ENCODE measurements at regions not wholly inside any gene's neighbourhood (a gene's known extent, or its start where the extent isn't known, plus 50 kb on each side); places are given as distances from the start of the nearest gene placed in this dataset.
"Not testable (repeated sequence)": the region's sequence is repeated elsewhere in the genome, so short reads cannot be mapped to it uniquely, and the experiment has no call there.

- no peaks in the 10 kb centered on the region for H3K4me1 Mint-ChIP-seq
- no peak for ATAC-seq (replicated peaks)
- no peak overlapping the region for H3K4me3 Mint-ChIP-seq
- no peak overlapping the region for H3K27ac Mint-ChIP-seq
- H3K9me3 Mint-ChIP-seq, result no peaks in the 10 kb centered on the region
- no peaks in the 10 kb centered on the region for H3K27me3 Mint-ChIP-seq
- DNase-seq, result no peak
- no peaks in the 10 kb centered on the region for H3K36me3 Mint-ChIP-seq
These were observed 84.9 kb upstream of the CARMIL1 start for GRCh38 chr6:25194172-25194678.

- Mint-ChIP-seq H3K36me3 (no peaks in the 10 kb centered on the region), H3K9me3 (no peaks in the 10 kb centered on the region), H3K27ac (no peak overlapping the region), H3K4me1 (no peaks in the 10 kb centered on the region), H3K27me3 (no peaks in the 10 kb centered on the region), H3K4me3 (no peak overlapping the region)
- ATAC-seq (replicated peaks) (no peak), DNase-seq (no peak)
These were observed 82.7 kb upstream of the CARMIL1 start for GRCh38 chr6:25196464-25196863.

GRCh38 chr6:25197111-25197510 lies 82.1 kb upstream of the CARMIL1 start:
- Mint-ChIP-seq H3K27me3 (no peaks in the 10 kb centered on the region), H3K4me1 (no peaks in the 10 kb centered on the region), H3K9me3 (no peaks in the 10 kb centered on the region), H3K4me3 (no peak overlapping the region), H3K27ac (no peak overlapping the region), H3K36me3 (no peaks in the 10 kb centered on the region)
- no peak for ATAC-seq (replicated peaks)
- no peak for DNase-seq

- Mint-ChIP-seq H3K4me1 (no peaks in the 10 kb centered on the region), H3K4me3 (no peak overlapping the region), H3K27me3 (peaks cover 4 to 5% of the 10 kb centered on the region in 2 donors), H3K9me3 (no peaks in the 10 kb centered on the region), H3K36me3 (no peaks in the 10 kb centered on the region), H3K27ac (no peak overlapping the region)
- DNase-seq (no peak), ATAC-seq (replicated peaks) (no peak)
These were observed 79.6 kb upstream of the CARMIL1 start for GRCh38 chr6:25199544-25199943.

DNA sequence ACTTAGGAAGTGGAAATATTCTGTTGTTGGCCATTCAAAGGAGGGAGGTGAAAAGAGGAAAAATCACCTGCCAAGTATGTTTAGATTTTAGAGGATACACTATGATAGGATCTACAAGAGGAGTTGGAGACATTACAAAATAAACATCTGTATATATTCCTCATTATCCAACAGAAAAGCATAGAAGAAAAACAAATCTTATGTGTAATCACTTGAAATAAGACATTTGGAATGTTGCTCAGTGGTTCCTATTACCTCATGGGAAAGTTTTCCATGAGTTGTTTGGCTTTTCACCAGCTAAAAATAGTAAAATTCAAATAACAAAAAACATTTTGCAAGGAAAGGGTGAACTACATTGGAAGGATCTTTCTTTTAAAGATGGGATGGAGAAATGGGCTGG lies 76.7 kb upstream of the CARMIL1 start:
- no peaks in the 10 kb centered on the region for H3K36me3 Mint-ChIP-seq
- H3K27me3 Mint-ChIP-seq, result peaks cover 4 to 5% of the 10 kb centered on the region in 2 donors
- H3K27ac Mint-ChIP-seq, result no peak overlapping the region
- H3K4me3 Mint-ChIP-seq, result no peak overlapping the region
- H3K9me3 Mint-ChIP-seq, result peaks cover 0 to 2% of the 10 kb centered on the region in 2 donors
- H3K4me1 Mint-ChIP-seq, result no peaks in the 10 kb centered on the region
- ATAC-seq (replicated peaks), result no peak
- no peak for DNase-seq

GRCh38 chr6:25205629-25206028 lies 73.5 kb upstream of the CARMIL1 start:
- ATAC-seq (replicated peaks) (no peak), DNase-seq (no peak)
- Mint-ChIP-seq H3K9me3 (peaks cover 5 to 9% of the 10 kb centered on the region in 2 donors), H3K36me3 (peaks cover 0 to 1% of the 10 kb centered on the region in 2 donors), H3K4me1 (no peaks in the 10 kb centered on the region), H3K27me3 (peaks cover 4 to 5% of the 10 kb centered on the region in 2 donors), H3K27ac (no peak overlapping the region), H3K4me3 (no peak overlapping the region)

DNA sequence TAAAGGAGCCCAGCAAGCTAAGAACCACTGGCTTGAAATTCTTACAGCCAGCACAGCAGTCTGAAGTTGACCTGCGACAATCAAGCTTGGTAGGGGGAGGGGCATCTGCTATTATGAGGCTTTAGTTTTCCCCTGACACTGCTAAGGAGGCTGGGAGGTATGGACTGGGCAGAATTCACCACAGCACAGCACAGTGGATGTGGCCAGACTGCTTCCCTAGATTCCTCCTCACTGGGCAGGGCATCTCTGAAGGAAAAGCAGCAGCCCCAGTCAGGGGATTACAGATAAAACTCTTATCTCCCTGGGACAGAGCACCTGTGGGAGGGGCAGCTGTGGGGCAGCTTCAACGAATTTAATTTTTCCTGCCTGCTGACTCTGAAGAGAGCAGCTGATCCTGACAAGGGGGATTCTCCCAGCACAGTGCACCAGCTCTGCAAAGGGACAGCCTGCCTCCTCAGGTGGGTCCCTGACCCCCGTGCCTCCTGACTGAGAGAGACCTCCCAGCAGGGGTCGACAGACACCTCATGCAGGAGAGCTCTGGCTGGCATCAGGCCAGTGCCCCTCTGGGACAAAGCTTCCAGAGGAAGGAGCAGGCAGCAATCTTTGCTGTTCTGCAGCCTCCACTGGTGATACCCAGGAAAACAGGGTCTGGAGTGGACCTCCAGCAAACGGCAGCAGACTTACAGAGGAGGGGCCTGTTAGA lies 71.6 kb upstream of the CARMIL1 start:
- not testable (repeated sequence) for H3K4me1 Mint-ChIP-seq; DNase-seq; ATAC-seq (replicated peaks); H3K27ac Mint-ChIP-seq; H3K4me3 Mint-ChIP-seq; H3K36me3 Mint-ChIP-seq; H3K27me3 Mint-ChIP-seq
- peaks cover 5 to 13% of the 10 kb centered on the region in 2 donors for H3K9me3 Mint-ChIP-seq

DNA sequence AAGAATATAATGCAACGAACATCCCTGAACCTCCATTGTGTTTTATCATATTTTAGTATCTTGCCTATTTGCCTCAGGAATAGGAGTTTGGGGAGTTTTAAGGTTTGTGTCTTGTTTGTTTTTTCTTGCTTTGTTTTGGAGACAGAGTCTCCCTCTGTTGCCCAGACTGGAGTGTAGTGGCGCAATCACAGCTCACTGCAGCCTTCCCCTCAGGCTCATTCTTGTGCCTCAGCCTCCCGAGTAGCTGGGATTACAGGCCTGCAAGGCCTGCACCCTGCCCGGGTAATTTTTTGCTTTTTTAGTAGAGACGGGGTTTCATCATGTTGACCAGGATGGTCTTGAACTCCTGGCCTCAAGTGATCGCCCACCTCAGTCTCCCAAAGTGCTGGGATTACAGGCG lies 63.3 kb upstream of the CARMIL1 start:
- ATAC-seq (replicated peaks), result no peak
- peaks cover 0 to 8% of the 10 kb centered on the region in 2 donors for H3K9me3 Mint-ChIP-seq
- no peaks in the 10 kb centered on the region for H3K4me1 Mint-ChIP-seq
- no peak for DNase-seq
- no peak overlapping the region for H3K4me3 Mint-ChIP-seq
- no peaks in the 10 kb centered on the region for H3K36me3 Mint-ChIP-seq
- H3K27me3 Mint-ChIP-seq, result no peaks in the 10 kb centered on the region
- H3K27ac Mint-ChIP-seq, result no peak overlapping the region

DNA sequence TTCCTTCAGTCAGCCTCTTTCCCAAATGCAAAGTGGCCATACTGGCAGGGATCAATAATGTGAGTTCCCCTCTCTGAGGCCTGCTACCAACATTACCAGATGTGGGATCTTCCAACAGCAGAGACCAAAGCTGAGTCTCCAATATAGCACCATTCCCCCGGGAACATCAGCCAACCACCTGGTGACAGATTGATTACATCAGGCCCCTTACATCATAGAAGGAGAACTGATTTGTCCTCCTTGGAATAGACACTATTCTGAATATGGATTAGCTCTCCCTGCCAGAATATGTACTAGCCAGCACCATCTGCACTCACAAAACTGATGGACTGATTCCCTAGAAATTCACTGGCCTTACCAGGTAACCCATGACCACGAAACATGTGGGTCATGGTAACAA lies 61.9 kb upstream of the CARMIL1 start:
- Mint-ChIP-seq H3K36me3 (no peaks in the 10 kb centered on the region), H3K27me3 (no peaks in the 10 kb centered on the region), H3K4me1 (no peaks in the 10 kb centered on the region), H3K27ac (no peak overlapping the region), H3K4me3 (no peak overlapping the region), H3K9me3 (peaks cover 0 to 4% of the 10 kb centered on the region in 2 donors)
- no peak for DNase-seq
- ATAC-seq (replicated peaks), result no peak

- Mint-ChIP-seq H3K9me3 (peaks cover 0 to 4% of the 10 kb centered on the region in 2 donors), H3K4me1 (no peaks in the 10 kb centered on the region), H3K36me3 (no peaks in the 10 kb centered on the region), H3K27ac (no peak overlapping the region), H3K27me3 (no peaks in the 10 kb centered on the region), H3K4me3 (no peak overlapping the region)
- DNase-seq, result no peak
- no peak for ATAC-seq (replicated peaks)
These were observed 61.3 kb upstream of the CARMIL1 start for GRCh38 chr6:25217829-25218228.

DNA sequence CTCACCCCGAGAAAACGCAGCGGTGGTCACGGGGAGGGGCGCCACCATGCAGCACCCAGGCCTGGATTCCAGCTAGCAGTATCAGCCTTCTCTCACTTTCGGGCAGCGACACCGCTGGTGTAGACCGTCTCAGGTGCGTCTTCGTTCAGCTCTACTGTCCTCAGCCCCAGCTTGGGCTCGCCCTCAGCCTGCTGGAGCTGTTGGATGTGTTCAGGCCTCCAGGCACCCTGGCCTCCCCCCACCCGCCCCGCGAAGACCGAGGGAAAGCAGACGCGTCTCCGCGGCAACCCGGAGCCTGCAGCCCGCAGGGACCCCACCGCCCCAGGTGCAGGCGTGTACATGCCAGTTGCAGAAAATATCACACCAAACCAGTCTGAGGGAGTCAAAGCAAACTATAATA lies 60.8 kb upstream of the CARMIL1 start:
- Mint-ChIP-seq H3K36me3 (no peaks in the 10 kb centered on the region), H3K27ac (no peak overlapping the region), H3K27me3 (no peaks in the 10 kb centered on the region), H3K9me3 (peaks cover 0 to 2% of the 10 kb centered on the region in 2 donors), H3K4me3 (no peak overlapping the region), H3K4me1 (peaks cover 0 to 2% of the 10 kb centered on the region in 2 donors)
- DNase-seq (no peak), ATAC-seq (replicated peaks) (no peak)

GRCh38 chr6:25219216-25219916 lies 59.8 kb upstream of the CARMIL1 start:
- peaks cover 5 to 7% of the 10 kb centered on the region in 2 donors for H3K27me3 Mint-ChIP-seq
- ATAC-seq (replicated peaks), result no peak
- H3K4me1 Mint-ChIP-seq, result peaks cover 4 to 10% of the 10 kb centered on the region in 2 donors
- H3K36me3 Mint-ChIP-seq, result no peaks in the 10 kb centered on the region
- peaks cover 0 to 2% of the 10 kb centered on the region in 2 donors for H3K9me3 Mint-ChIP-seq
- no peak for DNase-seq
- no peak overlapping the region for H3K4me3 Mint-ChIP-seq
- H3K27ac Mint-ChIP-seq, result no peak overlapping the region

GRCh38 chr6:25219917-25220278 lies 59.3 kb upstream of the CARMIL1 start:
- H3K4me1 Mint-ChIP-seq, result peaks cover 4 to 10% of the 10 kb centered on the region in 2 donors
- ATAC-seq (replicated peaks), result no peak
- no peak overlapping the region for H3K27ac Mint-ChIP-seq
- peaks cover 6 to 7% of the 10 kb centered on the region in 2 donors for H3K27me3 Mint-ChIP-seq
- H3K4me3 Mint-ChIP-seq, result no peak overlapping the region
- no peaks in the 10 kb centered on the region for H3K36me3 Mint-ChIP-seq
- peaks cover 0 to 2% of the 10 kb centered on the region in 2 donors for H3K9me3 Mint-ChIP-seq
- no peak for DNase-seq

GRCh38 chr6:25220857-25221256 lies 58.3 kb upstream of the CARMIL1 start:
- Mint-ChIP-seq H3K27me3 (peaks cover 6 to 7% of the 10 kb centered on the region in 2 donors), H3K9me3 (no peaks in the 10 kb centered on the region), H3K4me1 (peaks cover 4 to 10% of the 10 kb centered on the region in 2 donors), H3K4me3 (no peak overlapping the region), H3K36me3 (no peaks in the 10 kb centered on the region), H3K27ac (no peak overlapping the region)
- ATAC-seq (replicated peaks), result no peak
- no peak for DNase-seq

Measured in stimulated activated naive B cell treated with anti-CD40 and anti-IgM and Interleukin-4, amounts not matched to agents 10 μg/mL and 1 μg/mL and 100 μg/mL, for 72 hours (primary cell).